Adrenal gland (tissue), 5 donors: ENCODE measurements at regions not wholly inside any gene's neighbourhood (a gene's known extent, or its start where the extent isn't known, plus 50 kb on each side); places are given as distances from the start of the nearest gene placed in this dataset.

Experiments
- POLR2A ChIP-seq, 2 donors: fragments of 450-650 bp; IDR thresholded peaks; one replicate each; pipeline ENCODE4 v1.6.1; 2017; ENCODE audit warnings: antibody characterized with exemption in 2 of 2, mild to moderate bottlenecking in 2 of 2, moderate library complexity in 1 of 2
- TF ChIP-seq, protein P1 (sequence below), 6 experiments: fragments of 450-650 bp in 4 of 6; fragments of 200-600 bp in 2 of 6; sonication (generic) in 1 of 6; IDR thresholded peaks; 1 replicate in 5 of 6; 2 replicates in 1 of 6; pipeline versions ENCODE4 v1.5.1 to v1.8.0; 2016 to 2021; ENCODE audit warnings: antibody characterized with exemption in 6 of 6, mild to moderate bottlenecking in 2 of 6, moderate library complexity in 1 of 6
- donor health status: DM: no; HTN: no; CAD: no.

DNA sequence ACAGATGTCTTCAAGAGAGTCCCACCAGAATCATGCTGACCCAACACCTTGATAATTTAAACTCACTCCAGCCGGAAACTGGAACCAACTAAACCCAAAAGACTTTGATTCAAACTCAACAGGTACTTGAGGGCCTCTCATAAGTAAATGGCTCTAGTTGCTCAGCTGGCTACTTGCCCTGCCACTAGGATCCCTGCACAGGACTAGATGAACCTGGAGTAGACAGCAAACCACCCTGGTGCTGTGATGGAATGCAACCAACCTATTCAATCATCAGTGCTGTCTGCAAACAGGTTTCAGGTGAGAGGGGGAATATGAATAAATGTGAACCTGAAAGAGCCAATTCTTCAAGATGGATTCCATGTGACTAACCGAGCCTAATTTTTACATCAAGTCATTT, 216.3 kb downstream of the KATNAL1 start:
- TF ChIP-seq, protein P1, sequence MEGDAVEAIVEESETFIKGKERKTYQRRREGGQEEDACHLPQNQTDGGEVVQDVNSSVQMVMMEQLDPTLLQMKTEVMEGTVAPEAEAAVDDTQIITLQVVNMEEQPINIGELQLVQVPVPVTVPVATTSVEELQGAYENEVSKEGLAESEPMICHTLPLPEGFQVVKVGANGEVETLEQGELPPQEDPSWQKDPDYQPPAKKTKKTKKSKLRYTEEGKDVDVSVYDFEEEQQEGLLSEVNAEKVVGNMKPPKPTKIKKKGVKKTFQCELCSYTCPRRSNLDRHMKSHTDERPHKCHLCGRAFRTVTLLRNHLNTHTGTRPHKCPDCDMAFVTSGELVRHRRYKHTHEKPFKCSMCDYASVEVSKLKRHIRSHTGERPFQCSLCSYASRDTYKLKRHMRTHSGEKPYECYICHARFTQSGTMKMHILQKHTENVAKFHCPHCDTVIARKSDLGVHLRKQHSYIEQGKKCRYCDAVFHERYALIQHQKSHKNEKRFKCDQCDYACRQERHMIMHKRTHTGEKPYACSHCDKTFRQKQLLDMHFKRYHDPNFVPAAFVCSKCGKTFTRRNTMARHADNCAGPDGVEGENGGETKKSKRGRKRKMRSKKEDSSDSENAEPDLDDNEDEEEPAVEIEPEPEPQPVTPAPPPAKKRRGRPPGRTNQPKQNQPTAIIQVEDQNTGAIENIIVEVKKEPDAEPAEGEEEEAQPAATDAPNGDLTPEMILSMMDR (IDR thresholded peaks at IDR 0.05), result no peak
- no peak for TF ChIP-seq POLR2A (IDR thresholded peaks at IDR 0.05)
